ENCODE measurements at regions not wholly inside any gene's neighbourhood (a gene's known extent, or its start where the extent isn't known, plus 50 kb on each side); places are given as distances from the start of the nearest gene placed in this dataset.

DNA sequence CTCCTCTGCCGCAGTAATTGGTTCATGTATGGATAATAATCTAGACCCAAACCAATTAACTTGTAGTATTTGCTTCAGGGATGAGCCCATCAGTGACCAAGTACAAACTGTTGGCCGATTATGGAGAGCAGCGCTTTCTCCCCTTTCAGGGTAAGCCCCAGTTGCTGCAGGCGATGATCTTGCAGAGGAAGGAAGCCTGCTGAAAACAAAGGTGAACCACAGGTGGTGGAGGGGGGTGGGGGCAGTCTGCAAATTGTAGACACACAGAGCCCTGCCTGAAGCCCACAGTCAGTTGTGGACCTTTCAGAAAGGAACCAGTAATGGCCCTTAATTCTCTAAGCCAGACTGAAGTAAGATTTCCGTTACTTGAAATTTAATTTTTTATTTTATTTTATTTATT, 167.9 kb upstream of the JARID2 start:
- TF ChIP-seq, protein P1, sequence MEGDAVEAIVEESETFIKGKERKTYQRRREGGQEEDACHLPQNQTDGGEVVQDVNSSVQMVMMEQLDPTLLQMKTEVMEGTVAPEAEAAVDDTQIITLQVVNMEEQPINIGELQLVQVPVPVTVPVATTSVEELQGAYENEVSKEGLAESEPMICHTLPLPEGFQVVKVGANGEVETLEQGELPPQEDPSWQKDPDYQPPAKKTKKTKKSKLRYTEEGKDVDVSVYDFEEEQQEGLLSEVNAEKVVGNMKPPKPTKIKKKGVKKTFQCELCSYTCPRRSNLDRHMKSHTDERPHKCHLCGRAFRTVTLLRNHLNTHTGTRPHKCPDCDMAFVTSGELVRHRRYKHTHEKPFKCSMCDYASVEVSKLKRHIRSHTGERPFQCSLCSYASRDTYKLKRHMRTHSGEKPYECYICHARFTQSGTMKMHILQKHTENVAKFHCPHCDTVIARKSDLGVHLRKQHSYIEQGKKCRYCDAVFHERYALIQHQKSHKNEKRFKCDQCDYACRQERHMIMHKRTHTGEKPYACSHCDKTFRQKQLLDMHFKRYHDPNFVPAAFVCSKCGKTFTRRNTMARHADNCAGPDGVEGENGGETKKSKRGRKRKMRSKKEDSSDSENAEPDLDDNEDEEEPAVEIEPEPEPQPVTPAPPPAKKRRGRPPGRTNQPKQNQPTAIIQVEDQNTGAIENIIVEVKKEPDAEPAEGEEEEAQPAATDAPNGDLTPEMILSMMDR (IDR thresholded peaks at IDR 0.05; ENCODE audit: insufficient read depth in 1 of 2, low read depth in 1 of 2, low read length in 1 of 2, severe bottlenecking in 1 of 2, unreplicated experiment in 1 of 2), result no peak
- Mint-ChIP-seq H3K9me3 (ENCODE audit: unreplicated experiment) (no peaks in the 10 kb centered on the region), H3K36me3 (ENCODE audit: insufficient read depth, unreplicated experiment) (no peaks in the 10 kb centered on the region), H3K27ac (ENCODE audit: unreplicated experiment) (no peak overlapping the region), H3K4me1 (ENCODE audit: low read depth, unreplicated experiment) (peaks cover 19% of the 10 kb centered on the region), H3K27me3 (ENCODE audit: insufficient read depth, unreplicated experiment) (no peaks in the 10 kb centered on the region), H3K4me3 (ENCODE audit: unreplicated experiment) (no peak overlapping the region)
- H3K27me3 ChIP-seq (replicated peaks; ENCODE audit: control insufficient read depth, insufficient read depth, low read length), result no peaks in the 10 kb centered on the region
- no peaks in the 10 kb centered on the region for H3K36me3 ChIP-seq (ENCODE audit: control insufficient read depth, insufficient read depth, low read length)
- intact Hi-C loops (cut with micrococcal nuclease; ENCODE audit: unreplicated experiment), result no loop called here
- H3K4me1 ChIP-seq, result peaks cover 18% of the 10 kb centered on the region
- BruUV-seq (replicated peaks), result no TSS peak
- no peaks in the 10 kb centered on the region for H3K9me3 ChIP-seq
- no peak for DNase-seq
- CTCF ChIA-PET, result no interaction called here
- no peak overlapping the region for H3K4me3 ChIP-seq (ENCODE audit: low read depth, low read length)
- POLR2A ChIA-PET, result no interaction called here

DNA sequence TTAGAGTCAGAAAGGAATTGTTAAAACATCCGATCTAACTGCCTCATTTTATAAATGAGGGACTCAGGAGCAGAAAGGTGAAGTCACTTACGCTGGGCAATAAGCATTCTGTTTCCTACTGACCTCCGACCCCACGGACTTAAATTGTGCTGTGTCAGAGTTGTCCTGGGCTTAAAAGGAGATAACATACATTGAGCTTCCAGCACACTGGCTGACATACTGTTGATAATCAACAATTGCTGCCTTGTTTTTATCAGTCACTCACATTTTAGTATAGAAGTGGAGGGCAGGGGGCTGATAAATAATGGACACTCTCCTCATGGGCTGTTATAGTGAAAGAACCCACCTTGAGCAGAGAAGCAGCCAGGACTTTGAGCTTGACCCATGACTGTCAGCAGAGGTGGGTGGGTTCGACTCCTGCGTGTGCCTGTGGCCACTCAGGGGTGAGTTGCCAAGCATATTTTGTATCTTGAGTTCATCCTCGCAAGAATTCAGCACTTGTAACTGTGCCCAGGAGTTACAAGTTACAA, 166.5 kb upstream of the JARID2 start:
- ChIA-PET CTCF (no interaction called here), POLR2A (no interaction called here)
- Histone ChIP-seq H3K4me3 (ENCODE audit: low read depth, low read length) (no peak overlapping the region), H3K4me1 (peaks cover 18% of the 10 kb centered on the region), H3K36me3 (ENCODE audit: control insufficient read depth, insufficient read depth, low read length) (no peaks in the 10 kb centered on the region), H3K27me3 (replicated peaks; ENCODE audit: control insufficient read depth, insufficient read depth, low read length) (no peaks in the 10 kb centered on the region), H3K9me3 (no peaks in the 10 kb centered on the region)
- no TSS peak for BruUV-seq (replicated peaks)
- H3K27ac Mint-ChIP-seq (ENCODE audit: unreplicated experiment), result peak overlapping the region; percentile 73
- no peaks in the 10 kb centered on the region for H3K9me3 Mint-ChIP-seq (ENCODE audit: unreplicated experiment)
- H3K27me3 Mint-ChIP-seq (ENCODE audit: insufficient read depth, unreplicated experiment), result no peaks in the 10 kb centered on the region
- TF ChIP-seq, protein P1 (IDR thresholded peaks at IDR 0.05; ENCODE audit: insufficient read depth in 1 of 2, low read depth in 1 of 2, low read length in 1 of 2, severe bottlenecking in 1 of 2, unreplicated experiment in 1 of 2), result no peak
- H3K36me3 Mint-ChIP-seq (ENCODE audit: insufficient read depth, unreplicated experiment), result no peaks in the 10 kb centered on the region
- peaks cover 19% of the 10 kb centered on the region for H3K4me1 Mint-ChIP-seq (ENCODE audit: low read depth, unreplicated experiment)
- DNase-seq, result peak; percentile 47 to 52
- intact Hi-C loops (cut with micrococcal nuclease; ENCODE audit: unreplicated experiment), result no loop called here
- H3K4me3 Mint-ChIP-seq (ENCODE audit: unreplicated experiment), result peak overlapping the region; percentile 29

DNA sequence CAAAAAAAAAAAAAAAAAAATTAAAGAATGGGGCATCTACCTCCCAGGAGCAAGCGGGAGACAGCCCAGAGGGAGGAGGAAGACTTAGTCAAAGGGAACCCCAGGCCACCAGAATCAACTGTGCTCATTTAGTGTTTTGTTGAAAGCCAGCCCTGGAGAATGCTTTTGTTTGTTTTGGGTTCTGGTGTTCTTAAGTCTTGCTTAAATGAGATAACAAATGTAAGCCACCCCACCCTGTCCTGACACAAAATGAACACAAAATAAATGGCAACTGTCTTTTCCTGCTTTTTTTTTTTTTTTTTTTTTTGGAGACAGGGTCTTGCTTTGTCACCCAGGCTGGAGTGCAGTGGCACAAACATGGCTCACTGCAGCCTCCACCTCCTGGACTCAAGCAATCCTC, 165.0 kb upstream of the JARID2 start:
- no peaks in the 10 kb centered on the region for H3K36me3 Mint-ChIP-seq (ENCODE audit: insufficient read depth, unreplicated experiment)
- POLR2A ChIA-PET, result no interaction called here
- peaks cover 19% of the 10 kb centered on the region for H3K4me1 Mint-ChIP-seq (ENCODE audit: low read depth, unreplicated experiment)
- DNase-seq, result no peak
- H3K36me3 ChIP-seq (ENCODE audit: control insufficient read depth, insufficient read depth, low read length), result no peaks in the 10 kb centered on the region
- CTCF ChIA-PET, result no interaction called here
- H3K9me3 ChIP-seq, result no peaks in the 10 kb centered on the region
- no peak overlapping the region for H3K27ac Mint-ChIP-seq (ENCODE audit: unreplicated experiment)
- no TSS peak for BruUV-seq (replicated peaks)
- no peak overlapping the region for H3K4me3 ChIP-seq (ENCODE audit: low read depth, low read length)
- TF ChIP-seq, protein P1 (IDR thresholded peaks at IDR 0.05; ENCODE audit: insufficient read depth in 1 of 2, low read depth in 1 of 2, low read length in 1 of 2, severe bottlenecking in 1 of 2, unreplicated experiment in 1 of 2), result no peak
- H3K27me3 Mint-ChIP-seq (ENCODE audit: insufficient read depth, unreplicated experiment), result no peaks in the 10 kb centered on the region
- no peak overlapping the region for H3K4me3 Mint-ChIP-seq (ENCODE audit: unreplicated experiment)
- H3K27me3 ChIP-seq (replicated peaks; ENCODE audit: control insufficient read depth, insufficient read depth, low read length), result no peaks in the 10 kb centered on the region
- peaks cover 18% of the 10 kb centered on the region for H3K4me1 ChIP-seq
- intact Hi-C loops (cut with micrococcal nuclease; ENCODE audit: unreplicated experiment), result loop anchor here (1.0 kb wide), 1 partner anchor 16 kb away; no protein-coding TSS in a partner anchor
- no peaks in the 10 kb centered on the region for H3K9me3 Mint-ChIP-seq (ENCODE audit: unreplicated experiment)

All from Caco-2 (cell line).